Endothelial cell of umbilical vein (primary cell): ENCODE measurements at regions not wholly inside any gene's neighbourhood (a gene's known extent, or its start where the extent isn't known, plus 50 kb on each side); places are given as distances from the start of the nearest gene placed in this dataset.

Experiments
- BruUV-seq: library from RNA; stranded (reverse); fragments of 400-500 nt; replicated peaks from 2 replicates; lab custom pipeline; 2021; lab: Mats Ljungman, UMichigan
- CTCF ChIA-PET: fragments of 300-600, 350-600 bp; sonication (Branson Sonifier 250); formaldehyde crosslinking; loops from one replicate; lab custom pipeline; 2021; ENCODE audit warnings: antibody characterized with exemption, inconsistent platforms; lab: Charles Lee
- POLR2A ChIA-PET: fragments of 300-600, 350-600 bp; sonication (Branson Sonifier 250); formaldehyde crosslinking; loops from one replicate; lab custom pipeline; 2021; ENCODE audit warnings: antibody characterized with exemption, inconsistent platforms; lab: Charles Lee
- DNase-seq: peaks from one replicate; pipeline ENCODE4 v3.0.0-alpha.2; 2011; ENCODE audit warnings: low read depth, low spot score
- FAIRE-seq: peaks from 2 replicates; lab custom pipeline; 2011; peaks lifted over from hg19 to GRCh38; lab: Jason Lieb, UNC
- H2AFZ ChIP-seq: 2 replicates; pipeline ENCODE4 v1.6.0; 2012; ENCODE audit warnings: low read depth, low read length, control low read depth, inconsistent platforms
- H3K27ac ChIP-seq: 2 replicates; pipeline ENCODE4 v1.5.1; 2011; ENCODE audit warnings: low read depth, mild to moderate bottlenecking, control low read depth, low read length, moderate library complexity; ENCODE audit not compliant: insufficient read depth
- H3K27me3 ChIP-seq, 2 experiments: 2 replicates each; pipeline versions ENCODE4 v1.6.0 to v1.6.1; 2011; ENCODE audit warnings: low read length in 2 of 2, mixed read lengths in 1 of 2; ENCODE audit not compliant: control insufficient read depth in 2 of 2, insufficient read depth in 2 of 2
- H3K36me3 ChIP-seq, 2 experiments: 2 replicates in 1 of 2; 3 replicates in 1 of 2; pipeline ENCODE4 v1.5.1; 2011; ENCODE audit warnings: low read length in 2 of 2, mild to moderate bottlenecking in 1 of 2, moderate library complexity in 1 of 2; ENCODE audit not compliant: control insufficient read depth in 2 of 2, insufficient read depth in 2 of 2; ENCODE audit errors: extremely low read depth in 1 of 2
- H3K4me1 ChIP-seq: 3 replicates; pipeline ENCODE4 v1.5.1; 2011; ENCODE audit warnings: mild to moderate bottlenecking, low read length; ENCODE audit not compliant: control insufficient read depth, insufficient read depth; ENCODE audit errors: extremely low read depth
- H3K4me2 ChIP-seq: 2 replicates; pipeline ENCODE4 v1.6.1; 2011; ENCODE audit warnings: low read length, control low read depth, mixed read lengths; ENCODE audit not compliant: insufficient read depth
- H3K4me3 ChIP-seq, 3 experiments: fragments of 200-600 bp in 1 of 3; sonication (generic), shearing (Covaris generic) in 1 of 3; replicated peaks in 1 of 3; 2 replicates each; pipeline ENCODE4 v1.5.1; 2011 to 2016; ENCODE audit warnings: control low read depth in 3 of 3, low read length in 3 of 3, mild to moderate bottlenecking in 2 of 3, inconsistent platforms in 1 of 3, low read depth in 1 of 3, moderate library complexity in 1 of 3; ENCODE audit not compliant: insufficient read depth in 1 of 3
- H3K79me2 ChIP-seq: 2 replicates; pipeline ENCODE4 v1.6.0; 2012; ENCODE audit warnings: low read length, inconsistent platforms; ENCODE audit not compliant: control insufficient read depth, insufficient read depth
- H3K9ac ChIP-seq: replicated peaks from 2 replicates; pipeline ENCODE3; 2011; ENCODE audit warnings: low read length, control low read depth; ENCODE audit not compliant: insufficient read depth; ENCODE audit errors: extremely low read depth
- H3K9me1 ChIP-seq: replicated peaks from 3 replicates; pipeline ENCODE4 v1.6.0; 2011; ENCODE audit warnings: mild to moderate bottlenecking, low read length; ENCODE audit not compliant: control insufficient read depth, insufficient read depth; ENCODE audit errors: extremely low read depth
- H3K9me3 ChIP-seq: replicated peaks from 2 replicates; pipeline ENCODE4 v1.5.1; 2012; ENCODE audit warnings: low read length, inconsistent platforms; ENCODE audit not compliant: control insufficient read depth, insufficient read depth
- H4K20me1 ChIP-seq: replicated peaks from 2 replicates; pipeline ENCODE3; 2011; ENCODE audit warnings: mild to moderate bottlenecking, low read length; ENCODE audit not compliant: control insufficient read depth, insufficient read depth; ENCODE audit errors: extremely low read depth
- EZH2 ChIP-seq: IDR thresholded peaks from 2 replicates; pipeline ENCODE4 v1.6.1; 2012; ENCODE audit warnings: borderline replicate concordance, low read depth, mild to moderate bottlenecking, moderate library complexity, low read length, inconsistent platforms; ENCODE audit not compliant: severe bottlenecking
- GATA2 ChIP-seq: IDR thresholded peaks from 2 replicates; pipeline ENCODE4 v1.7.0; 2011; ENCODE audit warnings: low read depth, mild to moderate bottlenecking, moderate library complexity, mixed read lengths, low read length; ENCODE audit not compliant: insufficient read length, insufficient read depth
- JUN ChIP-seq: IDR thresholded peaks from 2 replicates; pipeline ENCODE4 v1.6.1; 2011; ENCODE audit warnings: borderline replicate concordance, low read depth; ENCODE audit not compliant: insufficient read length, insufficient read depth
- MYC ChIP-seq: IDR thresholded peaks from one replicate; pipeline ENCODE4 v1.6.1; 2011; ENCODE audit warnings: mild to moderate bottlenecking, low read depth, low read length
- dilution Hi-C: fragments of 300-500 bp; cut with MboI; formaldehyde crosslinking; loops from one replicate; pipeline ENCODE4 v1.15.0; 2019; ENCODE audit warnings: low sequenced_read_pairs; ENCODE audit not compliant: extremely low pct_ligation_motif_present
- intact Hi-C: fragments of 100-400 bp; cut with micrococcal nuclease; formaldehyde crosslinking; loops from one replicate; pipeline ENCODE4 v1.10.0; 2022
- TF ChIP-seq, protein P1 (sequence below), 2 donors: IDR thresholded peaks; 1 replicate in 1 of 2; 2 replicates in 1 of 2; pipeline ENCODE4 v1.5.1; 2011; ENCODE audit warnings: low read length in 2 of 2, mild to moderate bottlenecking in 2 of 2, moderate library complexity in 2 of 2, control low read depth in 1 of 2, inconsistent platforms in 1 of 2, low read depth in 1 of 2; ENCODE audit not compliant: insufficient read depth in 1 of 2; ENCODE audit errors: extremely low read depth in 1 of 2

DNA sequence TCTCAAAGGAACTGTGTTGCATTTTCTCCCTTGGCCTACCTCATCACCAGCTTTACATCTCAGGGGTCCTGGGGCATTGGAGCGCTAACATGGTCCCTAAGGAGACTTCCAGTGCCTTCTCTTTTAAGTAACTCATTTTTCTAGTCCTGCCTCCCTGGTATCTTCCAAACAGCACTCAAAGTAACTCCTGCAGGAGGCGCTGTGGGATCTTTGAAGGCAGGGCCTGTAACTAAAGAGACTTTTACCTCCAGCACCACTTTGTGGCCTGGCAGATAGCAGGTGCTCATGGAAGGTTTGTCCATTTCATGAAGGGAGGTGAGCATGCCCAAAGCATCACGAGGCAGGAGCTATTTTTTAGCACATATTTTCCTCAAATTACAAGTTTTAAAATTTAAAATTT lies 411.0 kb upstream of the GYPC start:
- Histone ChIP-seq H3K36me3 (no peaks in the 10 kb centered on the region), H3K9me3 (peaks cover 2% of the 10 kb centered on the region), H3K4me3 (no peak overlapping the region), H3K27ac (no peak overlapping the region), H3K4me1 (no peaks in the 10 kb centered on the region), H3K9ac (no peak overlapping the region), H3K27me3 (no peaks in the 10 kb centered on the region), H3K4me2 (no peak overlapping the region), H2AFZ (no peak overlapping the region), H3K79me2 (no peaks in the 10 kb centered on the region), H3K9me1 (no peaks in the 10 kb centered on the region), H4K20me1 (no peaks in the 10 kb centered on the region)
- ChIA-PET CTCF (no interaction called here), POLR2A (no interaction called here)
- DNase-seq (no peak), FAIRE-seq (no peak)
- dilution Hi-C loops (no loop called here), intact Hi-C loops (no loop called here)
- TF ChIP-seq, protein P1, sequence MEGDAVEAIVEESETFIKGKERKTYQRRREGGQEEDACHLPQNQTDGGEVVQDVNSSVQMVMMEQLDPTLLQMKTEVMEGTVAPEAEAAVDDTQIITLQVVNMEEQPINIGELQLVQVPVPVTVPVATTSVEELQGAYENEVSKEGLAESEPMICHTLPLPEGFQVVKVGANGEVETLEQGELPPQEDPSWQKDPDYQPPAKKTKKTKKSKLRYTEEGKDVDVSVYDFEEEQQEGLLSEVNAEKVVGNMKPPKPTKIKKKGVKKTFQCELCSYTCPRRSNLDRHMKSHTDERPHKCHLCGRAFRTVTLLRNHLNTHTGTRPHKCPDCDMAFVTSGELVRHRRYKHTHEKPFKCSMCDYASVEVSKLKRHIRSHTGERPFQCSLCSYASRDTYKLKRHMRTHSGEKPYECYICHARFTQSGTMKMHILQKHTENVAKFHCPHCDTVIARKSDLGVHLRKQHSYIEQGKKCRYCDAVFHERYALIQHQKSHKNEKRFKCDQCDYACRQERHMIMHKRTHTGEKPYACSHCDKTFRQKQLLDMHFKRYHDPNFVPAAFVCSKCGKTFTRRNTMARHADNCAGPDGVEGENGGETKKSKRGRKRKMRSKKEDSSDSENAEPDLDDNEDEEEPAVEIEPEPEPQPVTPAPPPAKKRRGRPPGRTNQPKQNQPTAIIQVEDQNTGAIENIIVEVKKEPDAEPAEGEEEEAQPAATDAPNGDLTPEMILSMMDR (IDR thresholded peaks at IDR 0.05; ENCODE audit: extremely low read depth in 1 of 2, insufficient read depth in 1 of 2, low read depth in 1 of 2, low read length in 2 of 2): no peak
- no peak for TF ChIP-seq JUN
- TF ChIP-seq EZH2: no peak
- no peak for TF ChIP-seq MYC
- no TSS peak for BruUV-seq

DNA sequence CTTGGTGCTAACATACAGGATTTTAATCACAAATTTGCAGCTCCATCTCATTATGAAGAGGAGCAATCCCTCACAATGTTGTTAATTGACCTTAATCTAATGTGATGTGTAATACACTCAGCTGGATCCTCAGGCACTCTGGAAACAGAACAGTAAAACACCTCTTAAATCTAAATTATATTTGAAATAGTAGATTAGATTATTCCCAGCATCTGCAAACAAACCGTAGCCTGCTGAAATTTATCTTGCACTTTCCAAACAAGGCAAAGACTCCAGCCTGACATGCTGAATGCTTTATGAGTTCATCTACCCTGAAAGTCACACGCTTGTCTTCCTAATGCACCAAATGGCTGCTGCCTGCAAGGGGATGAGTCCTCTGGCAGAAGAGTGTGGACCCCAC lies 402.3 kb upstream of the GYPC start:
- Histone ChIP-seq H3K27me3 (no peaks in the 10 kb centered on the region), H3K9me1 (no peaks in the 10 kb centered on the region), H3K9ac (no peak overlapping the region), H3K36me3 (no peaks in the 10 kb centered on the region), H3K9me3 (no peaks in the 10 kb centered on the region), H4K20me1 (no peaks in the 10 kb centered on the region), H2AFZ (no peak overlapping the region), H3K4me3 (no peak overlapping the region), H3K27ac (no peak overlapping the region), H3K4me2 (no peak overlapping the region), H3K79me2 (no peaks in the 10 kb centered on the region), H3K4me1 (no peaks in the 10 kb centered on the region)
- intact Hi-C loops (no loop called here), dilution Hi-C loops (no loop called here)
- ChIA-PET CTCF (no interaction called here), POLR2A (no interaction called here)
- DNase-seq: no peak
- no peak for FAIRE-seq
- TF ChIP-seq MYC: no peak
- TF ChIP-seq GATA2: no peak
- no peak for TF ChIP-seq JUN
- no TSS peak for BruUV-seq
